Adipocyte (in vitro differentiated cells): ENCODE measurements at regions not wholly inside any gene's neighbourhood (a gene's known extent, or its start where the extent isn't known, plus 50 kb on each side); places are given as distances from the start of the nearest gene placed in this dataset.
"Not testable (repeated sequence)": the region's sequence is repeated elsewhere in the genome, so short reads cannot be mapped to it uniquely, and the experiment has no call there.

Source experiments
- DNase-seq: peaks from one replicate; pipeline ENCODE4 v3.0.0-alpha.2; 2015; ENCODE audit warnings: low read depth
- H3K27me3 ChIP-seq: replicated peaks from 2 replicates; pipeline ENCODE4 v1.7.0; 2013; ENCODE audit warnings: mild to moderate bottlenecking, low read length, moderate library complexity; ENCODE audit not compliant: control insufficient read depth, insufficient read depth
- H3K36me3 ChIP-seq: 2 replicates; pipeline ENCODE4 v1.7.0; 2013; ENCODE audit warnings: low read length, mild to moderate bottlenecking, moderate library complexity; ENCODE audit not compliant: control insufficient read depth, insufficient read depth, severe bottlenecking
- H3K4me1 ChIP-seq: 2 replicates; pipeline ENCODE4 v1.7.0; 2013; ENCODE audit warnings: mild to moderate bottlenecking, low read length, moderate library complexity; ENCODE audit not compliant: control insufficient read depth, insufficient read depth
- H3K4me3 ChIP-seq: 2 replicates; pipeline ENCODE4 v1.7.0; 2013; ENCODE audit warnings: mild to moderate bottlenecking, low read length, moderate library complexity
- H3K9ac ChIP-seq: 2 replicates; pipeline ENCODE4 v1.7.0; 2013; ENCODE audit warnings: mild to moderate bottlenecking, low read length, moderate library complexity
- H3K9me3 ChIP-seq: 2 replicates; pipeline ENCODE4 v1.7.0; 2013; ENCODE audit warnings: mild to moderate bottlenecking, low read length, moderate library complexity; ENCODE audit not compliant: control insufficient read depth

DNA sequence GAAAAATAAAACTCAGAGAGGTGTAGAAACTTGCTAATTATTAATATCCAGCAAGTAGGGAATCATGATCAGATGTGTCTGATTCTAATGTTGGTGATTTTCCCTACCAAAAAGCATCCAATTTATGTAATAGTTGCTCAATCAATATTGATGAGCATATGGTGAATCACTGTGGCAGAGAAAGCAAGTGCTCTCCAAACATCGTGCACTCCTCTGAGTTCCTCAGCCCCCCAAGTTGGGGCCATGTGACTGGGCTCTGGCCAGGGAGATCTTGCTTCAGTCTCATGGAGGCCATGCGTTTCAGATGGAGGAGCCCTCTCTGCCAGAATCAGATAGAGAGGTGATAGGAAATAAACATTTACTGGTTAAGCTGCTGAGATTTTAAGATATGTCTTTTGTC is 133.2 kb upstream of the LY86 start:
- no peaks in the 10 kb centered on the region for H3K27me3 ChIP-seq
- DNase-seq: no peak
- H3K9me3 ChIP-seq: no peaks in the 10 kb centered on the region
- no peaks in the 10 kb centered on the region for H3K36me3 ChIP-seq
- H3K4me1 ChIP-seq: peaks cover 30% of the 10 kb centered on the region
- no peak overlapping the region for H3K4me3 ChIP-seq
- no peak overlapping the region for H3K9ac ChIP-seq

DNA sequence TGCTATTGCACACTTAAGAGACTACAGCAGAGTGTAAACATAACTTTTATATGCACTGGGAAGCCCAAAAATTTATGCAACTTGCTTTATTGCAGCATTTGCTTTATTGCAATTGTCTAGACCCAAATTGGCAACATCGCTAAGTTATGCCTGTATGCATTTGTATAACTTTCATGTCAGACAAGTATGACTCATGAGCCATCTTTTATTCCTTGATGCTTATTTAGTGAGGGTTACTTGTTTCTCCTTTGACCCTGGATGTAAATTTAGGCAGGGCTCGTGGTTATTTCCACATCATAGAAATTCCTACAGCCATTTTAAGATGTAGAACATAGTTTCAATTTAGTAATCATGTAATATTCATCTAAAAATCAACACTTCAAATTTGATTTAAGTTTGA is 130.3 kb upstream of the LY86 start:
- peaks cover 18% of the 10 kb centered on the region for H3K4me1 ChIP-seq
- H3K9ac ChIP-seq: no peak overlapping the region
- no peaks in the 10 kb centered on the region for H3K36me3 ChIP-seq
- no peak overlapping the region for H3K4me3 ChIP-seq
- H3K27me3 ChIP-seq: no peaks in the 10 kb centered on the region
- no peak for DNase-seq
- H3K9me3 ChIP-seq: no peaks in the 10 kb centered on the region

DNA sequence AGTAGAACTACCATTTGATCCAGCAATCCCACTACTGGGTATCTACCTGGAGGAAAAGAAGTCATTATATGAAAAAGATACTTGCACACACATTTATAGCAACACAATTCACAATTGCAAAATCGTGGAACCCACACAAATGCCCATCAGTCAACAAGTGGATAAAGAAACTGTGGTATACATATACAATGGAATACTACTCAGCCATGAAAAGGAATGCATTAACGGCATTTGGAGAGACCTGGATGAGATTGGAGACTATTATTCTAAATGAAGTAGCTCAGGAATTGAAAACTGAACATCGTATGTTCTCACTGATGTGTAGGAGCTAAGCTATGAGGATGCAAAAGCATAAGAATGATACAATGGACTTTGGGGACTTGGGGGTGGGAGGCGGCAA is 128.6 kb upstream of the LY86 start:
- peaks cover 18% of the 10 kb centered on the region for H3K4me1 ChIP-seq
- H3K4me3 ChIP-seq, H3K9ac ChIP-seq, DNase-seq, H3K27me3 ChIP-seq, H3K36me3 ChIP-seq, H3K9me3 ChIP-seq: not testable (repeated sequence)

DNA sequence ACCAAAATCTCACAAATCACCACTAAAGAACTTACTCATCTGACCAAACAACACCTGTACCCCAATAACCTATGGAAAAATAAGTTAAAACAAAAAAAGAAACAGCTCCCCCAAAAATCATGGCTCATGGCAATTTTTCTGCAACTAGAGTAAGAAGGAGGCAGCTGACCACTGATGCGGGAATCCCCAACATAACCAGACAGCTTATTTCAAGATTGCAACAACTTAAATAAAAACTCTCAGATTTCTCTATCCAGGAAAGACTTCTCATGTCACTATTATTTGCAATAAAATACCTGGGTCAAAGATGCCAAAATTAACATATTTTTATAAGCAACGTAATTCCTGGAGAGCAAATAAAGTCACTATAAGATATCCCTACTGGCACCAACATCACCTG is 128.1 kb upstream of the LY86 start:
- Histone ChIP-seq H3K9ac (no peak overlapping the region), H3K27me3 (no peaks in the 10 kb centered on the region), H3K9me3 (no peaks in the 10 kb centered on the region), H3K36me3 (no peaks in the 10 kb centered on the region), H3K4me3 (no peak overlapping the region), H3K4me1 (peaks cover 17% of the 10 kb centered on the region)
- no peak for DNase-seq

DNA sequence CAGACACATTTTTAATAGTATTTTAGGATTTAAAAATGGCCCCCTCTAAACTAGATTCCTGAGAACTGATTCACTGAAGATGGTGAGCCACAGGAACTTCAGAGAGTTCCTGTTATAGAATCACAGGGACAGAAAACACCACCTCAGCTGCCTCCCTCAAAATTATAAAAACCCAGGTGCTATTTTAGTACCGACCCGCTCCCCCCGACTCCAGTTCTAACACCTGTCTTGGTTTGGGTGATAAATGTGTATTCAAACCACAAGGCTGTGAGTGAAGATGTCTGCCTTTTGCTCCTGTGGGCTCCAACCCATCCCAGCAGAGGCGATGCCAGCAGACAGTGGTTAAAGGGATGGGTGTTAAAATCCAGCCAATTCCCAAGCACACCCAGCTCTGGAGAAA is 127.4 kb upstream of the LY86 start:
- DNase-seq: no peak

DNA sequence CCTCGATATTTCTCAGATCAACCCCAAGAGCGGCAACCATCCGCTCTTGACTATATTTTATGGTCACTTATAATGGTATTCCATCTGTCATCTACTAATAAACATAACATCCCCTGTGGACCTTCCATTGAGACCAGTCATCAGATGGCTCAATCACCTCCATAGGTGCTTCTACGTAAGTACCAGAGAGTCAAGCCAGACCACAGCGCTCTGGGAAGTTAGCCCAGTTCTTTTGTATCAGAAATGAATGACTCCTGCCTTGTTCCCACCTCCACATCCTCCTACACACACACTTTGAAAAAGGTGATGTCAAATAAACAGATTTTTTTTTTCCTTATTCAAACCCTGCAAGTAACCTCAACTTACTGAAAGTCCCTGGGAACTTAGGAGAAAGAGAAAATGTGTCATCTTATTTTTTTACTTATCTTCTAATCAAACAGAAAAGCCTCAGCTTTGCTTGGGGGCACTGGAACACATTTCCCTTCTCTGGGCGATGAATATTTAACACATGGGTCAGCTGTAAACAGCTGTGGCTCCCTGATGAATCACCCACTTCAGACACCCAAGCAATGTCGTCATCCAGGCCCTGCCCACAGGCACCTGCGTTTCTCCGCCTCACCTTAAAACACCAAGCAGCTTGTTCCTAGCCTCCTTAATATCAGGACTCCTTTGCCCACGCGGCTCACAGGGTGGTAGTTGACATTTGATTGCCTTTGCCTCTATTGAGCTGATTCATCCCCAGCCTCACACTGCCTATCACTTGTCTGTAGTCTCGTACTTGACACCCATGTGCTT is 121.4 kb upstream of the LY86 start:
- no peaks in the 10 kb centered on the region for H3K27me3 ChIP-seq
- peaks cover 9% of the 10 kb centered on the region for H3K9me3 ChIP-seq
- peaks cover 11% of the 10 kb centered on the region for H3K4me1 ChIP-seq
- H3K9ac ChIP-seq: no peak overlapping the region
- H3K36me3 ChIP-seq: no peaks in the 10 kb centered on the region
- no peak for DNase-seq
- H3K4me3 ChIP-seq: no peak overlapping the region

More for the DNA sequence above, 127.4 kb upstream of the LY86 start:
- no peak overlapping the region for H3K4me3 ChIP-seq
- no peak overlapping the region for H3K9ac ChIP-seq
- no peaks in the 10 kb centered on the region for H3K9me3 ChIP-seq
- peaks cover 10% of the 10 kb centered on the region for H3K4me1 ChIP-seq
- no peaks in the 10 kb centered on the region for H3K27me3 ChIP-seq
- H3K36me3 ChIP-seq: no peaks in the 10 kb centered on the region

DNA sequence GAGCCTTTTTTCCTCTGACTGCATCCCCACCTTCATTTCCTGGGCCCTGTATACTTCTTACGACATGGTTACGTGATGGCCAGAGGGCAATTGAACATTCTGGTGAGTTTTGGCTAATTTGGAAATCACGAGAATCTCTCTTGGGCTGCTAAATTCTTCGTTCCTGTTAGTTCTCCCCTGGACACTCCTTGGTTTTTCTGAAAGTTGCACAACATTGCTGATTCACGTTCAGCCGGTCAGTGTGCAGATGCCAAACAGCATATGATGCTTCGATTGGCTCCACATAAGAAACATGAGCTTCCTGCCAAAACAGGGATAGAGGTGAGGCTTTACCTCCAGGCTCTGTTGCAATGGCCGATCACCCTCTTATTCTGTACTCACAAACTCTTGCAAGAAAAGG is 119.4 kb upstream of the LY86 start:
- Histone ChIP-seq H3K4me3 (no peak overlapping the region), H3K9me3 (peaks cover 9% of the 10 kb centered on the region), H3K4me1 (peaks cover 11% of the 10 kb centered on the region), H3K36me3 (no peaks in the 10 kb centered on the region), H3K27me3 (no peaks in the 10 kb centered on the region), H3K9ac (no peak overlapping the region)
- DNase-seq: no peak

DNA sequence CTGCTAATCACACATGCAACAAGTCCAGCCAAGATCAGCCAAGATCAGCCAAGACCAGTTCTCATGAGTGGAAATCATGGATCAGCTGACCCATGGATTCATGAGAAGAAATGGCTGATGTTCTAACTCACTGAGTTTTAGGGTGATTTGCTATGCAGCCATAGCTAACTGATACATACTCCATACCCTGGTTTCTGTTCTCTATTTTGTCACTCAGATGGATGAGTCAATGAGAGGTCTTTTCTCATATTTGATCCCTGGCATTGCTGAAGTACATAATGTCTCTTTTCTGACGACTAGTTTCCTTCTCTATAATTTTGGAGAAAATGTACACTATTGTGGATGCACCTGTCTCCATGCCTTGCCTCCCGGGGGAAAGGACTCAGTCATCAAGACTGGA is 118.4 kb upstream of the LY86 start:
- H3K27me3 ChIP-seq: no peaks in the 10 kb centered on the region
- no peak overlapping the region for H3K4me3 ChIP-seq
- peaks cover 11% of the 10 kb centered on the region for H3K4me1 ChIP-seq
- no peaks in the 10 kb centered on the region for H3K36me3 ChIP-seq
- H3K9ac ChIP-seq: no peak overlapping the region
- no peak for DNase-seq
- H3K9me3 ChIP-seq: peaks cover 9% of the 10 kb centered on the region

DNA sequence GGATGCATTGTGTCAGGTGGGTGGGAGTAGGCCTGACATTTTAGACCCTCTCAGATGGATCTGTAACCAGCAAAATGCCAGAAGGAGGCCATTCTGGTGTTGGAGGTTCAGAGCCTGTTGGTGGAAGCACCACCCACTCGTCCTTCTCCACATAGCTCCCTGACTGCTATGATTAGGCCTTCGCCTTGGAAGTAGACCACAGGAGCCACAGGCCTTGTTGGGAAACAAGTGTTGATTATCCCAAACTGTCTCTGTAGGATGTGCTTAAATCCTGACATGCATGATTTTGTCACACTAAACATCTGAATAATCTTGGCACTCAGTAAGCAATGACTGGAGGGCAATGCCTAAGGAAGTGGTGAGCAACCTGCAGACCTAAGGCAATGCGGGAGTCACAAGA is 117.2 kb upstream of the LY86 start:
- Histone ChIP-seq H3K36me3 (no peaks in the 10 kb centered on the region), H3K9ac (no peak overlapping the region), H3K4me3 (no peak overlapping the region)

DNA sequence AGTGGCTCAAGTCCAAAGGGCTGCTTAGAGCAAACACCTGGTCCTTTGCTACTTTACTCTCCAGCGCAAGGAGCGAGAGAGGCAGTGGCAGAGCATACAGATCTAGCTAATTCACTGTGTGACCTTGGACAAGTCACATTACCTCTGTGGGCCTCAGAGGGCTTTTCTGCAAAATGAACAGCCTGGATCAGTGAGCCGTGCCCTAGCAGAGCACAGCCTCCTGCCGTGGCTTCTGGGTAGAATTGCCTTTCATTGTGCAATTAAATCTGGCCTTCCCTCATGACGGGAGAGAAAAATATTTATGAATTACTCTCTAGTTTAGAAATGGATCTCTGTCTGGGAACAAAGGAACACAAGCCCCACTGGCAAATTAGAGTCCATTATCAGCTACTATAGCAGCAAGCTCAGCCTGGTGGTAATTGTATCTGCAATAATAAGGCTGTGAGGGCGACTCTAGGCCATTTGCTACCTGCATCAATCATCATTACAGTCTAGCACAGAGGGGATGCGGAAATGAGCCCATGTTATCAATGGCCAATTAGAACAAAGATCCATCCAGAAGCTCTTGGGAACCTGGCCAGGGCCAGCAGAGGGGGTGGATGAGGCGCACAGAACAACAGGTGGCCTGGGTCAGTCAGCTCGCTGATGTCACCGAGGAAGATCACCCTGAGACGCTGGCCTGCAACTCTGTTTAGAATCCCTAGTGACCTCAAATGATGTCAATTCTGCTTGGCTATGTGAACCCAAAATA is 114.2 kb upstream of the LY86 start:
- peaks cover 3% of the 10 kb centered on the region for H3K4me1 ChIP-seq
- no peak for DNase-seq
- no peaks in the 10 kb centered on the region for H3K27me3 ChIP-seq
- H3K9me3 ChIP-seq: peaks cover 16% of the 10 kb centered on the region
- no peaks in the 10 kb centered on the region for H3K36me3 ChIP-seq
- H3K4me3 ChIP-seq: no peak overlapping the region
- H3K9ac ChIP-seq: no peak overlapping the region

More for the DNA sequence above, 117.2 kb upstream of the LY86 start:
- no peak for DNase-seq
- H3K4me1 ChIP-seq: peaks cover 11% of the 10 kb centered on the region
- H3K27me3 ChIP-seq: no peaks in the 10 kb centered on the region
- H3K9me3 ChIP-seq: peaks cover 9% of the 10 kb centered on the region

DNA sequence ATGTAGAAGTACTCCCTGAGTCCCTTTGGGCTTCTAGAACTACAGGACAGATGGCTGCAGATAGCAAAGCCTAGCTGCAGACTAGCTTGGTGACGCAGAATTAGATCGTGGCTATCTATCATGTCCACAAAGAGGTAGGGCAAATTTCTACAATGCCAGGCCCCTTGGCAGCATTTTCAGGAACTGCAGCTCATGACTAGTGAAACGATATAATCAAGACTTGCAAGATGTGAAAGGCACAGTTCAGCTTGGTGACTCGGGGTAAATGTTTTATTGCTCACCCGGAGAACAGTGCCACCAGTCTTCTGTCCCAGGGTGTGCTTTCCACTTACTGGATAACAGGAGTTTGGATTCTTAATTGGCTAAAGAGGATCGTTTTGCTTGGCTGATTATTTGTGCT is 108.7 kb upstream of the LY86 start:
- DNase-seq: no peak
- no peak overlapping the region for H3K9ac ChIP-seq
- no peaks in the 10 kb centered on the region for H3K36me3 ChIP-seq
- peaks cover 8% of the 10 kb centered on the region for H3K9me3 ChIP-seq
- no peak overlapping the region for H3K4me3 ChIP-seq
- no peaks in the 10 kb centered on the region for H3K27me3 ChIP-seq
- no peaks in the 10 kb centered on the region for H3K4me1 ChIP-seq
